ENCODE measurements at regions not wholly inside any gene's neighbourhood (a gene's known extent, or its start where the extent isn't known, plus 50 kb on each side); places are given as distances from the start of the nearest gene placed in this dataset.

DNA sequence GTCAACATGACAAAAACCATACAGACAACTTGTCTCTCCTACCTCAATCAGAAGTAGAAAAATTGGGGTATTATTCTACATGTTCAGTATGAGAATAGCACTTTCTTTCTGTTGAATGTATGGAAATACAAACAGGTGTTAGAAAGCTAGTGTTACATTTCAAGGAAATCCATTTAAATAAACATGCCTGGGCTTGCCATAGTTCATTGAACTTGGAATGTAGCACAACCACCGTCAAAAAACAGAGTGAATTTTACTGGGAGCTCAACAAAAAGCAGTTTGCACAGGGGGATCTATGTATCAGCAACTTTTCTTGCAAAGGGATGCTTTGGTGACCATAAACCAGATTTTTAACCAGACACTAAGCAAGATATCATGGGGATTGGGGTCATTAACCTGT lies 307.9 kb upstream of the SMARCA2 start:
- H2AFZ ChIP-seq (ENCODE audit: low read depth, low read length) = no peak overlapping the region
- H3K36me3 ChIP-seq (ENCODE audit: insufficient read depth, low read length) = no peaks in the 10 kb centered on the region
- no peak overlapping the region for H3K4me3 ChIP-seq (ENCODE audit: low read length)
- H3K9me3 ChIP-seq (ENCODE audit: low read length) = no peaks in the 10 kb centered on the region
- peaks cover 4% of the 10 kb centered on the region for H3K4me1 ChIP-seq (ENCODE audit: insufficient read depth, low read length)
- no peaks in the 10 kb centered on the region for H3K27me3 ChIP-seq (ENCODE audit: insufficient read depth, low read length)

DNA sequence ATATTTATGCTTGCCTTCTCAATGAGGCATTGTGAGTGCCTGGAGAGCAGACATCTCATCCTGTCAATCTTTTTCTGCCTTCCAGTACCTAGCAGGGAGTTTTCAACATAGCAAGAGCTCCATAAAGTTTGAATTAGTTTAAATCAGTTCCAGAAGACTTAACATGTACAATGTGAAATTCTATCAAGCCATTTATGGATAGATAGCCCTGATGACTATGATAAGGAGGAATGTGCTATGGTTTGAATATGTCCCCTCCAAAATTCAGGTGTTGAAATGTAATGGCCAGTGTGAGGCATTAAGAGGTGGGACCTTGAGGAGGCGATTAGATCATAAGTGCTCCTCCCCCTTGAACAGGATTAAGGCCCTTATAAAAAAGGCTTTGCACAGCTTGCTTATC lies 306.9 kb upstream of the SMARCA2 start:
- H2AFZ ChIP-seq (ENCODE audit: low read depth, low read length) = no peak overlapping the region
- no peaks in the 10 kb centered on the region for H3K36me3 ChIP-seq (ENCODE audit: insufficient read depth, low read length)
- H3K4me3 ChIP-seq (ENCODE audit: low read length) = no peak overlapping the region
- H3K4me1 ChIP-seq (ENCODE audit: insufficient read depth, low read length) = peaks cover 4% of the 10 kb centered on the region
- no peaks in the 10 kb centered on the region for H3K27me3 ChIP-seq (ENCODE audit: insufficient read depth, low read length)
- no peaks in the 10 kb centered on the region for H3K9me3 ChIP-seq (ENCODE audit: low read length)

- no peaks in the 10 kb centered on the region for H3K9me3 ChIP-seq (ENCODE audit: low read length)
- no peak overlapping the region for H3K4me3 ChIP-seq (ENCODE audit: low read length)
- H3K36me3 ChIP-seq (ENCODE audit: insufficient read depth, low read length) = no peaks in the 10 kb centered on the region
- H3K4me1 ChIP-seq (ENCODE audit: insufficient read depth, low read length) = peaks cover 4% of the 10 kb centered on the region
- H2AFZ ChIP-seq (ENCODE audit: low read depth, low read length) = no peak overlapping the region
- H3K27me3 ChIP-seq (ENCODE audit: insufficient read depth, low read length) = no peaks in the 10 kb centered on the region
Observed at GRCh38 chr9:1709347-1709746, 305.8 kb upstream of the SMARCA2 start.

- Histone ChIP-seq H3K9me3 (ENCODE audit: low read length) (no peaks in the 10 kb centered on the region), H3K36me3 (ENCODE audit: insufficient read depth, low read length) (no peaks in the 10 kb centered on the region)
Observed at GRCh38 chr9:1712861-1713450, 302.2 kb upstream of the SMARCA2 start.

DNA sequence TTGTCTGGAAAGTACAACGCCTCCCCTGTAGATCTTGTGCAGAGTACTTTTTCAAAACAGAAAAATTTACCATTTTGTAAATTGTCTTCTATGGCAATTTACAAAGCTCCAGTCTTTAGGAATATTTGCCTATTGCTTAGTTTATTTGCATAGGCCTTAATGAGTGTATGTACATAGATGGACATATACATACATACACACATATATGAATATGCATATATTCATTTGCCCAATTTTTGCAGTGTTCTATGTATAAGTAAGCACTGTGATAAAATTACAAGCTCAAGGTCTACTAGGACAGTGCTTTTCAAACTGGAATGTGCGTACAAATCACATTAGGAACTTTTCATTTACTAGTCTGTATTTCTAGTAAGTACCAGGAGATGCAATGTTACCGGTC lies 301.3 kb upstream of the SMARCA2 start:
- no peaks in the 10 kb centered on the region for H3K4me1 ChIP-seq (ENCODE audit: insufficient read depth, low read length)
- H3K27me3 ChIP-seq (ENCODE audit: insufficient read depth, low read length) = no peaks in the 10 kb centered on the region
- no peaks in the 10 kb centered on the region for H3K9me3 ChIP-seq (ENCODE audit: low read length)
- H2AFZ ChIP-seq (ENCODE audit: low read depth, low read length) = no peak overlapping the region
- no peak overlapping the region for H3K4me3 ChIP-seq (ENCODE audit: low read length)
- no peaks in the 10 kb centered on the region for H3K36me3 ChIP-seq (ENCODE audit: insufficient read depth, low read length)

More at GRCh38 chr9:1712861-1713450, 302.2 kb upstream of the SMARCA2 start:
- no peaks in the 10 kb centered on the region for H3K4me1 ChIP-seq (ENCODE audit: insufficient read depth, low read length)
- H3K4me3 ChIP-seq (ENCODE audit: low read length) = no peak overlapping the region
- H2AFZ ChIP-seq (ENCODE audit: low read depth, low read length) = no peak overlapping the region
- H3K27me3 ChIP-seq (ENCODE audit: insufficient read depth, low read length) = no peaks in the 10 kb centered on the region

DNA sequence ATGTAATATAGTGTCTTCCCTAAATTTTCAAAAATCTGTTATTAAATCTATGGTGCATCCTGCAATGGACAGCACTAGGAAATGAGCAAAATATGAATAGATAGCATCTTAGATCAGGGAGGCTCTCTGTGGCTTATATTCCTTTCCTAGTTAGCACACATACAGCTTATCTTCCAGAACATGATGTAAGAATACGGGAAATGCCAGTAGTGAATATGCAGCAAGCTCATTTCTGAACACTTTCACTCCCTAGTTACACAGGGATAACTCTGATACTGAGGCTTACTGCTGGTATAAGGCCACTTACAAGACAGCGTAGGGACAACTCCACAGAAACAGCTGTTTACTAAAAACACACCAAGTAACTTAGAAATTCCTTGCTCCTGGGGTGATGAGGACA lies 297.3 kb upstream of the SMARCA2 start:
- H3K4me1 ChIP-seq (ENCODE audit: insufficient read depth, low read length) = no peaks in the 10 kb centered on the region
- H3K9me3 ChIP-seq (ENCODE audit: low read length) = no peaks in the 10 kb centered on the region
- H2AFZ ChIP-seq (ENCODE audit: low read depth, low read length) = no peak overlapping the region
- H3K27me3 ChIP-seq (ENCODE audit: insufficient read depth, low read length) = no peaks in the 10 kb centered on the region
- no peak overlapping the region for H3K4me3 ChIP-seq (ENCODE audit: low read length)
- H3K36me3 ChIP-seq (ENCODE audit: insufficient read depth, low read length) = no peaks in the 10 kb centered on the region

DNA sequence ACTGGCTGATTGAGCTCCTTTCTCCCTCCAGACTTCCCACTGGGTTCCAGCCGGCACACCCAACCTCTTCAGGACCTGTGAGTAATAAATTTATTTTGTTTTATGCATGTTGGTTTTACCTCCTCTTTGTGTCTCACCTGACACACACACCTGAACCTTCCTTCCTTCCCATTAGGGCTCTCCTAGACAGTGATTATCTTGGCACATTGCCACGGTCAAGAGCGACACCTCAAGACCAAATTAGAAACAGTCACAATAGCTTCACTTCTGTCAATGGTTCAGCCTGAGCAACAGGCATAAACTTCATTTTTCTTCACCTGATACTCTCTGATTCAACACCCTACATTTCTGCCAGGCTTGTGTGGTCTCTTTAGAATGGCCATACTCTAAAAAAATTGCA lies 296.3 kb upstream of the SMARCA2 start:
- Histone ChIP-seq H3K27me3 (ENCODE audit: insufficient read depth, low read length) (no peaks in the 10 kb centered on the region), H3K4me3 (ENCODE audit: low read length) (no peak overlapping the region), H2AFZ (ENCODE audit: low read depth, low read length) (no peak overlapping the region), H3K36me3 (ENCODE audit: insufficient read depth, low read length) (no peaks in the 10 kb centered on the region), H3K4me1 (ENCODE audit: insufficient read depth, low read length) (no peaks in the 10 kb centered on the region), H3K9me3 (ENCODE audit: low read length) (no peaks in the 10 kb centered on the region)

GRCh38 chr9:1721196-1721595 lies 294.0 kb upstream of the SMARCA2 start:
- Histone ChIP-seq H3K9me3 (ENCODE audit: low read length) (no peaks in the 10 kb centered on the region), H3K4me1 (ENCODE audit: insufficient read depth, low read length) (no peaks in the 10 kb centered on the region), H3K27me3 (ENCODE audit: insufficient read depth, low read length) (no peaks in the 10 kb centered on the region), H3K4me3 (ENCODE audit: low read length) (no peak overlapping the region), H3K36me3 (ENCODE audit: insufficient read depth, low read length) (no peaks in the 10 kb centered on the region), H2AFZ (ENCODE audit: low read depth, low read length) (no peak overlapping the region)

DNA sequence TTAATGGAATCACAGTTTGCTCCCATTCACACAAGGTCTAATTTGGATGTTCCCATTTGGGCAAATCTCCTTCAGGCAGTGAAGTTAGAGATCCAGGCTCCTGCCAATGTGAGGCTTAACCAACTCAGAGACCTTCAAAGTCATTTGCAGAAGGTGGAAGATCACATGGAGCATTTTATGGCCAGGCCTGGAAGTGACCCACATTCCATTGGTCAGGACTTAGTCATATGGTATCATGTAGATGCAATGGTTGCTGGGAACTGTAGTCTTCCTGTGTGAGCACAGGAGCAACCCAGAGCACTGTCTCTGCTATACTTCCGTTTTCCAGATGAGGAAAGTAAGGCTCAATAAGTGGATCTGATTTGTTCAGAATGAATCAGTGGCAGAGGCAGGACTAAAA lies 292.7 kb upstream of the SMARCA2 start:
- Histone ChIP-seq H3K36me3 (ENCODE audit: insufficient read depth, low read length) (no peaks in the 10 kb centered on the region), H3K4me3 (ENCODE audit: low read length) (no peak overlapping the region), H2AFZ (ENCODE audit: low read depth, low read length) (no peak overlapping the region), H3K27me3 (ENCODE audit: insufficient read depth, low read length) (no peaks in the 10 kb centered on the region), H3K4me1 (ENCODE audit: insufficient read depth, low read length) (no peaks in the 10 kb centered on the region), H3K9me3 (ENCODE audit: low read length) (no peaks in the 10 kb centered on the region)

DNA sequence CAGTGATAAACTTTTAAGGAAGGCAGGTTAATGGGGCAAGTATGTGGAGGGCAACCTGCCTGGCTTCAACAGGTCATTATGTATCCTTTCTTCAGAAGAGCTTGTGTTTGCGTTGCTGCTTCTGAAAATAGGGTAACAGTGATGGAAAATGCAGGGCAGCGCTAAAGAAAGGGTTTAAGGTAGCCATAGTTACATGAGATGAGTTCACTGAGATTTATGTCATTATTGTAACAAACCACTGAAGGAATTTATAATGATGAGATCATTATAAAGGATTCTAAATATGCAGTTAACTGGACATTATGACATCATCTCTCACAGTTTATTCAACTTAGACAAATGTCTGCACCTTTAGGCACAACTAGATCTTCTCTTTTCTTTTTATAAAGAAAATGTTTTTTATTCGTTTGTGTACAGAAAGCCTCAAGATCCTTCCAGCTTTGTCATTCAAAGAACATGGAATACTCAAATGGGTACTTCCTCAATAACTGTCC lies 291.6 kb upstream of the SMARCA2 start:
- Histone ChIP-seq H3K4me1 (ENCODE audit: insufficient read depth, low read length) (no peaks in the 10 kb centered on the region), H3K27me3 (ENCODE audit: insufficient read depth, low read length) (no peaks in the 10 kb centered on the region), H3K9me3 (ENCODE audit: low read length) (no peaks in the 10 kb centered on the region), H3K36me3 (ENCODE audit: insufficient read depth, low read length) (no peaks in the 10 kb centered on the region), H2AFZ (ENCODE audit: low read depth, low read length) (no peak overlapping the region), H3K4me3 (ENCODE audit: low read length) (no peak overlapping the region)

DNA sequence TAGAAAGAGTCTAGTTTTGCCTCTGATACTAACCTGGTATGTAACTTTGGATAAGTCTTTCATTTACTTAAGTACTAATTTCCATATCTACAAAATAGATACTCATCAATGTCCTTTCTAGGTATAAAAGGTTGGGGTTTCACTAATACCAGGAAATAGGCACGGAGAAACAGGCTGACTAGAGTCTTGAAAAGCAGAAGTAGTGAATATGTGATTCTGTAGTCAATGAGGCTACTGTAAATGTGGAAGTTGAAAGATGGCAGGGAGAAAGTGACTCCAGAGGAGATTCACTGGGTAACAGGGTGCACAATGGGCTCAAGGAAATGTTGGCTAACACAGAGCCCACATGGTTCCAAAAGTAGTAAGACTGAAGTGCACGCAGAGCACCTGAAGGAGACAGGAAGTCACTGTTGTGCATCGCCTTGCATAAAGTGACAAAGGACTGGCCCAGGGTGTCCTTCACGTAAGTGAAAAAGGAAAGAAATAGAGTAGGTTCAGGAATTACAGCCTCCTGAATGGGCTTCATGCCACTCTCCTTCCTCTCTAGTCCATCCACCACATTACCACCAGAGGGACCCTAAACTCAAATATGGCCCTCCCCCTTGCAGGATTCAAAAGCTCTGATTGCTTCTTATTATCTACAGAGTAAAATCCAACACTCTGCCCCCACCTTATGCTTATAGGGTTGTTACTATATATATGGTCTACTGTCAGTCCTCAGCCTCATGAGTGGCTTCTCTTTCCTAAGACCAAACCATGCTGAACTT lies 288.0 kb upstream of the SMARCA2 start:
- Histone ChIP-seq H3K4me1 (ENCODE audit: insufficient read depth, low read length) (no peaks in the 10 kb centered on the region), H3K9me3 (ENCODE audit: low read length) (no peaks in the 10 kb centered on the region), H3K4me3 (ENCODE audit: low read length) (no peak overlapping the region), H3K36me3 (ENCODE audit: insufficient read depth, low read length) (no peaks in the 10 kb centered on the region), H2AFZ (ENCODE audit: low read depth, low read length) (no peak overlapping the region), H3K27me3 (ENCODE audit: insufficient read depth, low read length) (no peaks in the 10 kb centered on the region)

- Histone ChIP-seq H3K36me3 (ENCODE audit: insufficient read depth, low read length) (no peaks in the 10 kb centered on the region), H3K4me1 (ENCODE audit: insufficient read depth, low read length) (no peaks in the 10 kb centered on the region), H3K4me3 (ENCODE audit: low read length) (no peak overlapping the region), H2AFZ (ENCODE audit: low read depth, low read length) (no peak overlapping the region), H3K27me3 (ENCODE audit: insufficient read depth, low read length) (no peaks in the 10 kb centered on the region), H3K9me3 (ENCODE audit: low read length) (no peaks in the 10 kb centered on the region)
Observed at GRCh38 chr9:1729631-1730030, 285.5 kb upstream of the SMARCA2 start.

DNA sequence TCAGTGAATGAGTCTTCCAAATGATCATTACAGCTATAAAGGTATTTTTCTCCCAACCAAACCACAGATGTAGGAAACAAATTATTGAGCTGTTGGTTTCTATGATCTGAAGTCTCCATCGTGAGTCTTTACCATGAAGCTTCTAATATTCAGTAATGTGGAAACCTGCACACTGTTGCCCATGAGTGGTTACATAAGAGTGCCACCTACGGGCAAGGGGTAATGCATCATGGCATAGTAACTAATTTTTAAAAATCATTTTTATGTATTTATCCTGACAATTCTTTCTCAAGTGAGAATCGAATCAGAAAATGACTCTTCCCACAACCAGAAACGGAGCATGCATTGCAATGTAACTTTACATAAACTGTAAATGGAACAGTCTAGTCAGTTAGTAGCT lies 282.5 kb upstream of the SMARCA2 start:
- Histone ChIP-seq H3K4me1 (ENCODE audit: insufficient read depth, low read length) (no peaks in the 10 kb centered on the region), H2AFZ (ENCODE audit: low read depth, low read length) (no peak overlapping the region), H3K36me3 (ENCODE audit: insufficient read depth, low read length) (no peaks in the 10 kb centered on the region), H3K9me3 (ENCODE audit: low read length) (no peaks in the 10 kb centered on the region), H3K27me3 (ENCODE audit: insufficient read depth, low read length) (no peaks in the 10 kb centered on the region), H3K4me3 (ENCODE audit: low read length) (no peak overlapping the region)

All from neuron (in vitro differentiated cells).